IPS-20b (cell line): ENCODE measurements at regions not wholly inside any gene's neighbourhood (a gene's known extent, or its start where the extent isn't known, plus 50 kb on each side); places are given as distances from the start of the nearest gene placed in this dataset.

Experiments
- H3K27ac ChIP-seq: one replicate; pipeline ENCODE4 v1.5.1; 2013; ENCODE audit warnings: low read length
- H3K27me3 ChIP-seq: 2 replicates; pipeline ENCODE4 v1.6.1; 2013; ENCODE audit warnings: mild to moderate bottlenecking, low read length, inconsistent platforms; ENCODE audit not compliant: insufficient read depth
- H3K36me3 ChIP-seq: 2 replicates; pipeline ENCODE4 v1.6.1; 2013; ENCODE audit warnings: low read depth, mild to moderate bottlenecking, inconsistent platforms, low read length, moderate library complexity; ENCODE audit not compliant: insufficient read depth
- H3K4me1 ChIP-seq: 2 replicates; pipeline ENCODE4 v1.6.1; 2013; ENCODE audit warnings: mild to moderate bottlenecking, control low read depth, inconsistent platforms, low read length, moderate library complexity; ENCODE audit not compliant: insufficient read depth
- H3K4me3 ChIP-seq: 2 replicates; pipeline ENCODE4 v1.5.1; 2013; ENCODE audit warnings: mild to moderate bottlenecking, low read length, inconsistent platforms
- H3K9ac ChIP-seq: 2 replicates; pipeline ENCODE4 v1.6.1; 2013; ENCODE audit warnings: low read depth, mild to moderate bottlenecking, inconsistent platforms, low read length, moderate library complexity
- H3K9me3 ChIP-seq: 2 replicates; pipeline ENCODE4 v1.6.1; 2013; ENCODE audit warnings: mild to moderate bottlenecking, low read depth, low read length, inconsistent platforms; ENCODE audit not compliant: insufficient read depth

DNA sequence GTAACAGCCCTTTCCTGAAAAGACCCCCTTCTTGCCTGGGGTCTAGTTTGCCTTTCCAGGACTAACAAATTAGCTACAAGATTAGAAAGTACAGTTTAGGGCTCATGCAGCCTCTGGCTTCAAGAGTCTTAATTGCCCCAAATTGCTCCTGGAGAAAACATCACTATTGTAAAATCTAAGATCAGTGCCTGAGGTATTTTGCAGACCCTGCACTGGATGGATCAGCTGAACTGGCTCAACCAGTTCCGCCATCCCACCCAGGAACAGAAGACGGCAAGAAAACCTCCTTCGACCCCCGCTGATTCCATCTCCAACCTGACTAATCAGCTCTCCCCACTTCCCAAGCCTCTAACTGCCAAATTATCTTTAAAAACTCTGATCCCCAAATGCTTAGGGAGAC, 236.5 kb upstream of the KCNG1 start:
- H3K27ac ChIP-seq: no peak overlapping the region
- H3K9ac ChIP-seq: no peak overlapping the region
- H3K4me3 ChIP-seq: no peak overlapping the region
- H3K36me3 ChIP-seq: no peaks in the 10 kb centered on the region
- no peaks in the 10 kb centered on the region for H3K9me3 ChIP-seq
- peaks cover 20% of the 10 kb centered on the region for H3K4me1 ChIP-seq
- no peaks in the 10 kb centered on the region for H3K27me3 ChIP-seq

- no peaks in the 10 kb centered on the region for H3K9me3 ChIP-seq
- no peak overlapping the region for H3K9ac ChIP-seq
- peaks cover 20% of the 10 kb centered on the region for H3K4me1 ChIP-seq
- no peaks in the 10 kb centered on the region for H3K36me3 ChIP-seq
- H3K27me3 ChIP-seq: no peaks in the 10 kb centered on the region
- no peak overlapping the region for H3K27ac ChIP-seq
- no peak overlapping the region for H3K4me3 ChIP-seq
These were observed 235.8 kb upstream of the KCNG1 start for GRCh38 chr20:51258582-51259165.

DNA sequence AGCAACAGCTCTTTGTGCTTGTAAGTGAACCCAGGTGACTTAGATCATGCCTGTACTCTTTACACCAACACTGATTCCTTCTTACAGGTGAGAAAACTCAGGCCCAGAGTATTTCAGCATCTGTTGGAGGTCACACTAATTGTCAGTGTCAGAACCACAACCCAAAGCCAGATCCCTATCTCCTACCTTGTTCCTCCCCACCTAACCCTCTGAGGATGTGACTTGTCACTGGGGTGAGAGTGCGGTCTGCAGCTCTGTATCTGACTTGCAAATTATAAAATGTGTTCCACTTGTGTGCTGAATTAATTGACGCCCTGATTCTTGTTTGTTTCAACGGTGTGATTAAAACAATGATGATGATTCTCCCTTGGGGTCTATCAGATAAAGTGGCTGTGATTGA, 232.5 kb upstream of the KCNG1 start:
- Histone ChIP-seq H3K4me1 (peaks cover 17% of the 10 kb centered on the region), H3K9me3 (peaks cover 11% of the 10 kb centered on the region; the same call in 1 of the 2 replicates), H3K9ac (no peak overlapping the region), H3K4me3 (no peak overlapping the region), H3K27ac (no peak overlapping the region), H3K27me3 (no peaks in the 10 kb centered on the region), H3K36me3 (no peaks in the 10 kb centered on the region)

DNA sequence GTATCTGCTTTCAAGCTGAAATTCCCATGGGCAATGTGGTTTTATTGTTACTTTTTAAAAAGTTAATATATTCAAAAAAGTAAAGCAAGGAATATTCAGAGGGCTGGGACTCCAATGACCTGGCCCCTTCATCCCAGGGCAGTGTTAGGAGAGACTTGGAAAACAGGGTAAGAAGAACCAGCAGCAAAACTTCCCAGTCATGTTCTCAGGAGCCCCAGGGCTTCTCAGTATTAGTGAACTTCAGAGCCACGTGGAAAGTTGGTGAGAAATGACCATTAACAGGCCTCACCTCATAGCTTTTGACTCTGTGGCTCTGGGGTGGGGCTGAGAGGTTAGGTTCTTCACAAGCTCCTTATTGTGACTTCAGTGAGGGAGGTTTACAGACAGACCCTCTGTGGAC, 230.4 kb upstream of the KCNG1 start:
- H3K4me3 ChIP-seq: no peak overlapping the region
- no peak overlapping the region for H3K9ac ChIP-seq

GRCh38 chr20:51249781-51250180, 226.9 kb upstream of the KCNG1 start:
- Histone ChIP-seq H3K4me1 (0 out of 2 replicates have a peak, but pooled peaks cover 5% of the 10 kb centered on the region), H3K9ac (no peak overlapping the region), H3K27ac (no peak overlapping the region), H3K9me3 (peaks cover 11% of the 10 kb centered on the region; the same call in 1 of the 2 replicates), H3K36me3 (no peaks in the 10 kb centered on the region), H3K4me3 (no peak overlapping the region), H3K27me3 (no peaks in the 10 kb centered on the region)

More for the DNA sequence above, 230.4 kb upstream of the KCNG1 start:
- 0 out of 2 replicates have a peak, but pooled peaks cover 5% of the 10 kb centered on the region for H3K4me1 ChIP-seq
- no peaks in the 10 kb centered on the region for H3K36me3 ChIP-seq
- H3K27ac ChIP-seq: no peak overlapping the region
- H3K27me3 ChIP-seq: no peaks in the 10 kb centered on the region
- peaks cover 11% of the 10 kb centered on the region; the same call in 1 of the 2 replicates for H3K9me3 ChIP-seq

DNA sequence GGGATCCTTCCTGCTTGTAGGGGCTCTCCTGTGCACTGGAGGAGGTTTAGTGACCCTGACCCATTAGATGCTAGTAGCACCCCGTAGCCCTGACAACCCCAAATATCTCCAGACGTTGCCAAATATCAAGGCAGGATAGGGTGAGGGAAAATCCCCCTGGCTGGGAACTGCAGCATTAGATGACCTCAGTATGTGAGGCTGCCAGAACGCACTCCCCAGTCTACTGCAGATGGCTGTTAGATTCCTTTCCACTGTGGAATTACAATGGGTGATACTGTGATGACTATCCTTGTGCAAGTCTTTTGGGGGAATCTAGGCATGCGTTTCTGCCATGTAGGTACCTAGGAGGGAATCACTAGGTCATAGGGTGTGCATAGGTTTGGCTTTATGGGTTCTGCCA, 226.3 kb upstream of the KCNG1 start:
- peaks cover 11% of the 10 kb centered on the region; the same call in 1 of the 2 replicates for H3K9me3 ChIP-seq
- H3K9ac ChIP-seq: no peak overlapping the region
- no peak overlapping the region for H3K27ac ChIP-seq
- H3K4me1 ChIP-seq: 0 out of 2 replicates have a peak, but pooled peaks cover 5% of the 10 kb centered on the region
- H3K4me3 ChIP-seq: no peak overlapping the region
- no peaks in the 10 kb centered on the region for H3K27me3 ChIP-seq
- no peaks in the 10 kb centered on the region for H3K36me3 ChIP-seq

GRCh38 chr20:51244466-51244865, 221.6 kb upstream of the KCNG1 start:
- Histone ChIP-seq H3K4me3 (no peak overlapping the region), H3K4me1 (0 out of 2 replicates have a peak, but pooled peaks cover 4% of the 10 kb centered on the region), H3K9ac (no peak overlapping the region), H3K27ac (no peak overlapping the region), H3K36me3 (no peaks in the 10 kb centered on the region), H3K27me3 (no peaks in the 10 kb centered on the region), H3K9me3 (peaks cover 11% of the 10 kb centered on the region)

- H3K9ac ChIP-seq: no peak overlapping the region
- H3K36me3 ChIP-seq: no peaks in the 10 kb centered on the region
- H3K27ac ChIP-seq: no peak overlapping the region
- no peak overlapping the region for H3K4me3 ChIP-seq
- peaks cover 11% of the 10 kb centered on the region for H3K9me3 ChIP-seq
- H3K27me3 ChIP-seq: no peaks in the 10 kb centered on the region
- H3K4me1 ChIP-seq: no peaks in the 10 kb centered on the region; the same call in 1 of the 2 replicates
These were observed 215.9 kb upstream of the KCNG1 start for GRCh38 chr20:51238675-51239305.

DNA sequence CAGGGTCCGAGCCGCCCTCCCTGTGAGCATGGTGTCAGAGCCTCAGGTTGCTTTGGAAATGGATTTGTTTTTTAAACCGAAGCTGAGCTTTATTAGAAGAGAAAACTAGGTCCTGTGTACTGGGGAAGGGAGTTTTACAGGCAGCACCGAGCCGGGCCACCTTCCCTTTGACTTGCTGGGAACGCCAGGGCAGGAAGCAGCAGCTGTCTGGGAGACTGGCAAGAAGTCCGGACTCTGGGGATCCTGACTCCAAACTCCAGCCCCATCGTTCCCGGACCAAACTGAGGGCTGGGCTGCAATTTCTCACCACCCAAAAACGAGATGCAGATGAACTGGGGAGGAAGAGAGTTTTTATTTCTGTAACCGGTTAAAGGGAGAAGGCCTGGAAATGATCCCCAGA, 214.9 kb upstream of the KCNG1 start:
- H3K4me1 ChIP-seq: no peaks in the 10 kb centered on the region; the same call in 1 of the 2 replicates
- H3K27me3 ChIP-seq: no peaks in the 10 kb centered on the region
- no peaks in the 10 kb centered on the region for H3K36me3 ChIP-seq
- H3K4me3 ChIP-seq: no peak overlapping the region
- no peak overlapping the region for H3K27ac ChIP-seq
- H3K9me3 ChIP-seq: peaks cover 11% of the 10 kb centered on the region
- no peak overlapping the region for H3K9ac ChIP-seq

DNA sequence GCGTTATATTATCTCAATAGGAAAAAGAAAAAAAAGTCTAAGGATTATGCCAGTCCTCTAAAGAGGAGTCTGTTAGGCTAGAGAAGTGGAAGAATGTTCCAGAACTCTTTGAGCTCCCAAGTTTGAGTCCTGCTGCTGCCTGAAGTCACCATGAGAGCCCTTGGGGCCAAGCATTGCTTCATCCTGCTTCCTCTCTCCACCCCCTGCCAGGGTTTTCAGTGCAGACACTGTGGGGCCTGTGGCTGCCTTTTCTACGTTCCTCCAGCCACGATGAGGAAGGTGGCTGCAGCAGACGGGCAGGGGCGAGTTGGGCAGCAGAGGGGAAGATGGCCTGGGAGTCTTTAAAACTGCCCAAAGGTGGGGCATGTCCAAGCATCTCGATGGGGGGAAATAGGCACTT, 214.4 kb upstream of the KCNG1 start:
- Histone ChIP-seq H3K27me3 (no peaks in the 10 kb centered on the region), H3K4me3 (no peak overlapping the region), H3K9ac (no peak overlapping the region)

DNA sequence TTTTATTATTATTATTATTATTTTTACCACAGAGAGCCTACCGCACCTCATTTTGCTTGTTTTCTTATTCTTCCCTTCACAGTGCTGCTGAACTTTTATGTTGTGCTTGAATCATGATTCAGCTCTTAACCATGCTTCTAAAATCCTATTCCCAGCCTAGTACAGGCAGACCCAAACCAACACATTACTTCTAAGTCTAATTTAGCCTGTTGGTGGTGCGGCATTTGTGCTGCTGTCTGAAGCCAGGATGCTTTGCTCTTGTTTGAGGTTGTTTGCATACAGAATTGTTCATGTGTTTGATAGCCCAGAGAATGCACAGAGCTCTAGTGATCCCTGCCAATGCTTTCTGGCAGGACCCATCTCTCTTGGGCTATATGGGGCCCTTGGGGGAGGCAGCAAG, 213.5 kb upstream of the KCNG1 start:
- Histone ChIP-seq H3K4me1 (no peaks in the 10 kb centered on the region; the same call in 1 of the 2 replicates), H3K27ac (no peak overlapping the region), H3K9me3 (no peaks in the 10 kb centered on the region), H3K4me3 (no peak overlapping the region), H3K9ac (no peak overlapping the region), H3K27me3 (no peaks in the 10 kb centered on the region), H3K36me3 (no peaks in the 10 kb centered on the region)

More for the DNA sequence above, 214.4 kb upstream of the KCNG1 start:
- H3K36me3 ChIP-seq: no peaks in the 10 kb centered on the region
- H3K4me1 ChIP-seq: no peaks in the 10 kb centered on the region; the same call in 1 of the 2 replicates
- H3K27ac ChIP-seq: no peak overlapping the region
- peaks cover 6% of the 10 kb centered on the region for H3K9me3 ChIP-seq

DNA sequence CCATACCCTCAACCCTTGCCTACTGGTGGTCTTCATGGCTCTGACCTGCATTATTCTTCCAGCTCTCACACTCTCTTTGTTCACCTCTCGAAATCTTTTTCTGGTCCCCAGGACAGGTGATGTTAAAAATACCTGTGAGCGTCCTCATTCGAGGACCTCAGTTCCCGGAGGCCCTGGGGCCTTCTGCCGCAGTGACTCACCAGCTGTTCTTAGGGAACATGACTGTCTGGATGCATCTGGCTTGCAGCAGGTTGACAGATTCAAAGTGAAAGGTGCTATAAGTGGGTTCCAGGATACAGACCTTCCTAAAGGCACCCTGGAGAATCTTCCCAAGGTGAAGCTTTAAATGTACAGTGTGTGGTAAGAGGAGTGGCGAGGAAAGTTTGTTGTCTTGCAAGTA, 210.4 kb upstream of the KCNG1 start:
- Histone ChIP-seq H3K36me3 (no peaks in the 10 kb centered on the region), H3K9ac (no peak overlapping the region), H3K4me1 (no peaks in the 10 kb centered on the region; the same call in 1 of the 2 replicates), H3K27me3 (no peaks in the 10 kb centered on the region), H3K27ac (no peak overlapping the region), H3K9me3 (no peaks in the 10 kb centered on the region), H3K4me3 (no peak overlapping the region)
